ENCODE measurements at regions not wholly inside any gene's neighbourhood (a gene's known extent, or its start where the extent isn't known, plus 50 kb on each side); places are given as distances from the start of the nearest gene placed in this dataset.
A peak's percentile ranks its signal among the peaks of the same experiment; 100 is the strongest.

- DNase-seq (ENCODE audit: low spot score) = no peak
These were observed 52.1 kb downstream of the MPP7 start for GRCh38 chr10:28250782-28251181.

- DNase-seq (ENCODE audit: low spot score) = no peak
These were observed 52.5 kb downstream of the MPP7 start for GRCh38 chr10:28250358-28250757.

DNA sequence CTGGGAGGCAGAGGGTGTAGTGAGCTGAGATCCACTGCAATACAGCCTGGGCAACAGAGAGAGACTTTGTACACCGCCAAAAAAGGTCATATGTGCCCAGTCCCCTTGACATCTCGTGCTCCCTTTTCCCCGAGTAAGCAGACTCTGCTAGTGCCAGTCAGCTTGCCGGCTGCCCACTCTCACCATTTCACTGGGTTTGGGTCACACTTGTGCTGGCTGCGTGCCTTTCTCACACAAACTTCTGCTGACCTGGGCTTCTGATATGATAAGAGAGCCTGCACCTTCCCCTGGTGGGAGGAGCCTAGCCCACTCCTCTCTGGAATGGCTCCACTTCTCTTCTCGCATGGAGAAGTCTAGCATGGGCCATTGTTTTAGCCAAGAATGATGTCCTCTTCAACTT, 53.4 kb downstream of the MPP7 start:
- DNase-seq (ENCODE audit: low spot score) = no peak

GRCh38 chr10:28248092-28248491, 54.8 kb downstream of the MPP7 start:
- DNase-seq (ENCODE audit: low spot score) = no peak

DNA sequence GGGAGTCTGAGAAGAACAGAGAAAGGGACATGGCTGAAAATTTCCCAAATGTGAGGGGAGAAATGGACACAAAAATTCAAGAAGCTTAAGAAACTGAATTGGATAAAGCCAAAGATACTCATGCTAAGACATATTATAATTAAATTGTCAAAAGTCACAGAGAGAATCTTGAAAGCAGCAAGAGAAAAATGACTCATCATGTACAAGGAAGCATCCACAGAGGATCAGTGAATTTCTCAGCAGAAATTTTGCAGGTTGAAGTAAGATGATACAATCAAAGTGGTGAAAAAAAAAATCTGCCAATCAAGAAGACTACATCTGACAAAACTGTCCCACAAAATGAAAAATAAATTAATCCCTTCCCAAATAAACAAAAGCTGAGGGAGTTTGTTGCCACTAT, 56.8 kb downstream of the MPP7 start:
- no peak for DNase-seq (ENCODE audit: low spot score)

DNA sequence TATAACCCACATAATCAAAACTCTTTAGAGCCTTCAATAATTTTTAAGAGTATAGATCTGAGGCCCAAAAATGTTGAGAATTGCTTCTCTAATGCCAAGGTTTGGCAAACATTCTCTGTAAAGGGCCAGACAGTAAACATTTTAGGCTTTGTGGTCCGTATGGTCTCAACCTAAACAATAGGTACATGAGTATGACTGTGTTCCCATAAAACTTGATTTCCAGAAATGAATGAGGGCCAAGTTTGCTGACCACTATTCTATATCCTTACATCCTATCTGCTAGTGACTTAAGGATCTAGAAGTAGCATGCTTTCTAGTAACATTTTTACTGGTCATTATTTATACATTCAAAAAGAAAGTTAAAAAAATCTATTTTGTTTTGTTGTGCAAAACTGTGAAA, 58.9 kb downstream of the MPP7 start:
- no peak for DNase-seq (ENCODE audit: low spot score)

- no peak for DNase-seq (ENCODE audit: low spot score)
These were observed 60.2 kb downstream of the MPP7 start for GRCh38 chr10:28242555-28243204.

GRCh38 chr10:28241741-28242399, 61.0 kb downstream of the MPP7 start:
- DNase-seq (ENCODE audit: low spot score) = peak; percentile 21

GRCh38 chr10:28240400-28240799, 62.5 kb downstream of the MPP7 start:
- no peak for DNase-seq (ENCODE audit: low spot score)

- peak; percentile 1 for DNase-seq (ENCODE audit: low spot score)
These were observed 66.3 kb downstream of the MPP7 start for GRCh38 chr10:28236591-28236990.

DNA sequence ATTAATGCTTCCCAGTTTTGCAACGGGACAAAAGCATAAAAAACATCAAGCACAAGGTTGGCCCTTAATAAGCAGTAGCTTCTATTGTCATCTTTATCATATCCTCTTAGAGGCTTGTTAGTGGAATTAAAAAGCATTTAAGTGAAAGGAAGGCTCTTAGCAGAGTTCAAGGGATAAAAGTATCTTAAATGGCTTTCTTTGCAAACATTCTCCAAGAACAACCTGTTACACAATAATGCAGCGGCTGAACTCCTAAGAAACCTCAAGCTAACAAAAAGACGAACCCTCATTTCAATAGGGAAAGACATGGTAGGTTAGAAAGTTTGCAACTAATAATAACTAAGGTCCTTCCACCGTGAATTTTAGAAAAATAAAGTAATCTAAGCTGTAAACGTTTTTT, 82.1 kb downstream of the MPP7 start:
- no peak for DNase-seq (ENCODE audit: low spot score)

GRCh38 chr10:28219251-28219650, 83.6 kb downstream of the MPP7 start:
- no peak for DNase-seq (ENCODE audit: low spot score)

- no peak for DNase-seq (ENCODE audit: low spot score)
These were observed 85.0 kb downstream of the MPP7 start for GRCh38 chr10:28217848-28218247.

GRCh38 chr10:28215930-28216329, 86.9 kb downstream of the MPP7 start:
- no peak for DNase-seq (ENCODE audit: low spot score)

- no peak for DNase-seq (ENCODE audit: low spot score)
These were observed 88.6 kb downstream of the MPP7 start for GRCh38 chr10:28214219-28214618.

DNA sequence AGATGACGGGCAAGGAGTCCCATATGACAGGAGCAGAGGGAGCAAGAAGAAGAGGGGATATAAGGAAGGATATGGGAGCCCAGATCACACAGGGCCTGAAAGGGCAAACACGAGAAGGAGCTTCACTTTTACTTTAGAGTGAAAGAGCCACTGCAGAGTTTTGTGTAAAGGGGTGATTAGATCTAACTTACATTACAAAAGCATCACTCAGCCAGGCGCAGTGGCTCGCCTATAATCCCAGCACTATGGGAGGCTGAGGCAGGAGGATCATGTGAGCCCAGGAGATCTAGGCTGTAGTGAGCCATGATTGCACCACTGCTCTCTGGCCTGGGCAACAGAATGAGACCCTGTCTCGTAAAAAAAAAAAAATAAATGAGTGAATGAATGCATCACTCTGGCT, 91.1 kb downstream of the MPP7 start:
- no peak for DNase-seq (ENCODE audit: low spot score)

DNA sequence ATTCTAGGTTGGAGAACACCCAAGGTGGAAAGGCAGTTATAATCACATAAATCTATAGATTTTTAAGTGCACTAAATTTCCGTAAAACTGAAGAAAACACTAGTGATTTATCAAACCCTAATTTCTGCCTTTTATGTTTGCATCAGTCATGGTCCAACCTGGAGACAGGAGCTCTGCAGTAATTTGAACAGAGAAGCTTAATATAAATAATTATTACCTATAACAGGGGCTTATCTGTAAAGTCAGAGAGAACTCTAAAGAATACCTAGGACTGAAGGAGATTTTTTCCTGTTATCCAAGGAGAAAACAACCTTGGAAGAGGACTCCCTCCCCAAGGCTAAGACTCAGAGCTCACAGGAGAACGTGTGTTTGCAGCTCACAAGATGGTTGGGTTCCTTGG, 95.1 kb downstream of the MPP7 start:
- DNase-seq (ENCODE audit: low spot score) = no peak

- no peak for DNase-seq (ENCODE audit: low spot score)
These were observed 99.9 kb downstream of the MPP7 start for GRCh38 chr10:28202941-28203352.

- no peak for DNase-seq (ENCODE audit: low spot score)
These were observed 101.2 kb downstream of the MPP7 start for GRCh38 chr10:28201410-28202400.

GRCh38 chr10:28200775-28201174, 102.1 kb downstream of the MPP7 start:
- DNase-seq (ENCODE audit: low spot score) = no peak

DNA sequence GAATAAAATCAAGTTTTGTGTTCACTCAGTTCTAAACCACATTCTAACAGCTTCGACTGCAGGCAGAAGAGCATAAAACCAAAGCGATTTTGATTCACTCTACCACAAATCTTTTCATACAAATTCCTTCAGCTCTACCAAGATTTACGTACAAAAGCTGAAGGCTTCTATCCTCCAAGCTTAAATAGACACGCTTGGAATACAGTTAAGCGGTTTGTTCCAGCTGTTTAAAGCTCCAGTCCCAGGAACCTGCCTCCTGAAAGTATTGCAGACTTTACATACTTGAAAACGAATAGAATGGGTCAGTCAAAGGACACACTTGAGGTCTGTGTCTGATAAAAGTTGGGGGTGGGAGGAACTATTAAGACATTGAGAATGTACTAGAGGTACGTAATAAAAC, 102.9 kb downstream of the MPP7 start:
- no peak for DNase-seq (ENCODE audit: low spot score)

- DNase-seq (ENCODE audit: low spot score) = no peak
These were observed 112.7 kb downstream of the MPP7 start for GRCh38 chr10:28190196-28190595.
